HG03135 (cell line): ENCODE measurements at regions not wholly inside any gene's neighbourhood (a gene's known extent, or its start where the extent isn't known, plus 50 kb on each side); places are given as distances from the start of the nearest gene placed in this dataset.

Experiments used
- ATAC-seq: cut with Tn5 transposase; IDR thresholded peaks from one replicate; pipeline ENCODE4 v1.9.1; 2021; ENCODE audit warnings: mild to moderate bottlenecking, moderate library complexity; ENCODE audit not compliant: unreplicated experiment

DNA sequence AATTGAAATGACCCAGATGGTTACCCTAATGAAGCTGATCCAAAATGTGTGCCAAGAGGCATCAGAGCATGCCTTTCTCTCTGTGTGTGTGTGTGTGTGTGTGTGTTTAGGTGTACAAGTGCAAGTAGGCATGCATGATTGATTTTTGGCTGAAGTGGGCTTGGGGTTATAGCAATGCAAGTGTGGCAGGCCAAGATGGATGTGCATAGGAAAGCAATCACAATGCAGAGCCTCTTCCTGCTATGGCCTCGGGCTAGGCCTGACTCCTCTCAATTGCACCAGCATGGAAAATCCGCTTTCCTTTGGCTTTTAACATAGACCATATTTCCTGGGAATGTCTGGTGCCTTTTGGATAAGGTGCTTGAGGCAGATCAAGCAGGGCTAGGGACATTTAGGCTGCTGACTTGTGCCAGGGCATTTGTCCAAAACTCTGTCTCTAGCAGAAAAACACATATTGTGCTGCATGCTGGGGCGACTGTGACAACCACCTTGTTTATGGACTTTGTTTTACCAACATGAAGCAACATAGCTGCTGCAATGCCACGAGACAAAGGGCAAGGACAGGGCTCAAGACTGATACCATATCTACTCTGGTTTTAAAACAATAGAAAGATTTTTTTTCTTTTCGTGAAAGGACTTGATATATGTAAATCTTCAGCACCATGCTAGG lies 395.7 kb downstream of the RAPGEF2 start:
- no peak for ATAC-seq

GRCh38 chr4:159500861-159501260 lies 398.0 kb downstream of the RAPGEF2 start:
- no peak for ATAC-seq

GRCh38 chr4:159503236-159504008 lies 400.5 kb downstream of the RAPGEF2 start:
- no peak for ATAC-seq

GRCh38 chr4:159504684-159505083 lies 401.8 kb downstream of the RAPGEF2 start:
- ATAC-seq, result no peak

- ATAC-seq, result no peak
Measured at GRCh38 chr4:159505266-159505975, 402.5 kb downstream of the RAPGEF2 start.

DNA sequence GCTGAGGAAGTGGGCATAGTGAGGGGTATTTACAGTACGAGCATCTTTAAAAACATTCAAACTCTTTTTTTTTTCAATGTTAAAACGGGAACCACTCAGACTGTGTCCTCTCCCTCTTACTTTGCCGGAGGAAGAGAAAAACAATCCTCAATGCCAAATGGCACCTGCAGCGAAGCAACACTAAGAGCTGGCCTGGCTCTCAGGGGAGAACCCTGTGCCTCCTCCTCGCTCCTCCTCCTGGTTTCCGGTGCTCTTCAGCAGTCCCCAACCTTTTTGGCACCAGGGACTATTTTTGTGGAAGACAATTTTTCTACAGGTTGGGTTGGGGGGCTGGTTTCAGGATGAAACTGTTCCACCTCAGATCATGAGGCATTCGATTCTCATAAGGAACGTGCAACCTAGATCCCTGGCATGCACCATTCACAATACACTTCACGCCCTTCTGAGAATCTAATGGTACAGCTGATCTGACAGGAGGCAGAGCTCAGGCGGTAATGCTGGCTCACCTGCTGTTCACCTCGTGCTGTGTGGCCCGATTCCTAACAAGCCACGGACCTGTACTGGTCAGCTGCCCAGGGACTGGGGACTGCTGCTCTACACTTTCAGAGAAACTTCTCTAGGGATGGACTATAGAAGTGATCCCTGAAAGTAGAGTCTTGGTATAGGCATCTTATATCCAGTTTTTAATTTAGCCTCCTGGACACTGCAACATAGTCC lies 404.1 kb downstream of the RAPGEF2 start:
- ATAC-seq, result no peak

- ATAC-seq, result no peak
Measured at GRCh38 chr4:159508917-159509500, 406.1 kb downstream of the RAPGEF2 start.

- no peak for ATAC-seq
Measured at GRCh38 chr4:159512348-159512747, 409.5 kb downstream of the RAPGEF2 start.

GRCh38 chr4:159515314-159516025 lies 412.6 kb downstream of the RAPGEF2 start:
- no peak for ATAC-seq

DNA sequence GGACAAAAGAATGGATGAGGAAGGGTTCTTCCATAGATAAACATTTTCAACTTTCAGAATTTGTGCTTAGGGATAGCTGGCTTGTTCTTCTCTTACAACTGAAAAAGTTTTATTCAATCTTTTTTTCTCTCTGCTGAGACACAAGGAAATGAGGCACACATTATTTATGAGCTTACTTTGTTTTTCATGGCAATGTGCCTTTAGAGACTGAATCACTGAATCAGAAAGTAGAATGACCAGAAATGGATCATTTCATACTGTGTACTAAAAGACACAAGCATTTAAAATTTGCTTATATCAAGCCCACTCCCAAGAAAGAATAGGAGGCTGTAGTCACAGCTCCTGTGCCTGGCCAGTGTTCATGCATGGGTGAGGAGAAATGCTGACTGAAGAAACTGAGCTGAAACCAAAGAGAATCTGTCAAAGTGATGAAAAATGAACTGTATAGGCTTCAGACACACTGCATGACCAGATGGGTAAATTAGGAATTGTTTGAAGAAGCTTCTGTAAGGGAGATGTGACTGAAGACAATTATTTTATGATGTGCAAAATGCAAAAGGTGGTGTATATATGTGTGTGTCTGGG lies 413.8 kb downstream of the RAPGEF2 start:
- ATAC-seq, result no peak

GRCh38 chr4:159520074-159520473 lies 417.2 kb downstream of the RAPGEF2 start:
- ATAC-seq, result no peak

DNA sequence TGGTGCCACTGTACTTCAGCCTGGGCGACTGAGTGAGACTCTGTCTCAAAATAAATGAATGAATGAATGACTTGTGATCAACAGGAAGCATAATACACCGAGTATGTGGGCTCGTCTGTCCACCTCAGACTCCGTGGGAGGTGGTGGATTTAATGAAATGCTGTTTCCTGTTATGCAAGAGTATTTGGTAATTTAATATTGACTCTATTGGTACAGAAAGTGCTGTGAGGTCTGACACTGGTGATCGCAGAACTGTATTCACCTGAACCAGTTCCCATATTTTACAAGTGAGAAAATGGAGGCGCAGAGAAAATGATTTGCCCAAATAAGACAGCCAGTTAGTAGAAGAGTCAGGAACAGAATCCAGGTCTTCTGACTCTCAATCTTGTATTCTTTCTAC lies 423.3 kb downstream of the RAPGEF2 start:
- no peak for ATAC-seq

DNA sequence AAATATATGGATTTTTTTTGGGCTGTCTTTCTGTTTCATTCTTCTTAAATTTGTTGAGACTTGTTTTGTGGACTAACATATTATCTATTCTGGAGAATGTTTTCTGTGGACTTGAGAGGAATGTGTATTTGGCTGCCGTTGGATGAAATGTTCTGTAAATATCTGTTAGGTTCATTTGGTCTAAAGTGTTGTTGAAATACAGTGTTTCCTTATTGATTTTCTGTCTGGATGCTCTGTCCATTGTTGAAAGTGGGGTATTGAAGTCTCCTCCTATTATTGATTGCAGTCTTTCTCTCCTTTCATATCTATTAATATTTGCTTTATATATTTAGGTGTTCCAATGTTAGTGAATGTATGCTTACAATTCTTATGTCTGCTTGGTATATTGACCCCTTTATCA lies 431.8 kb downstream of the RAPGEF2 start:
- ATAC-seq, result no peak

- ATAC-seq, result no peak
Measured at GRCh38 chr4:159538556-159538955, 435.7 kb downstream of the RAPGEF2 start.

GRCh38 chr4:159540038-159540437 lies 437.2 kb downstream of the RAPGEF2 start:
- no peak for ATAC-seq

GRCh38 chr4:159540501-159540900 lies 437.6 kb downstream of the RAPGEF2 start:
- ATAC-seq, result no peak

GRCh38 chr4:159541143-159541542 lies 438.3 kb downstream of the RAPGEF2 start:
- ATAC-seq, result no peak

- ATAC-seq, result no peak
Measured at GRCh38 chr4:159542296-159542695, 439.4 kb downstream of the RAPGEF2 start.

GRCh38 chr4:159543831-159544230 lies 441.0 kb downstream of the RAPGEF2 start:
- ATAC-seq, result no peak

DNA sequence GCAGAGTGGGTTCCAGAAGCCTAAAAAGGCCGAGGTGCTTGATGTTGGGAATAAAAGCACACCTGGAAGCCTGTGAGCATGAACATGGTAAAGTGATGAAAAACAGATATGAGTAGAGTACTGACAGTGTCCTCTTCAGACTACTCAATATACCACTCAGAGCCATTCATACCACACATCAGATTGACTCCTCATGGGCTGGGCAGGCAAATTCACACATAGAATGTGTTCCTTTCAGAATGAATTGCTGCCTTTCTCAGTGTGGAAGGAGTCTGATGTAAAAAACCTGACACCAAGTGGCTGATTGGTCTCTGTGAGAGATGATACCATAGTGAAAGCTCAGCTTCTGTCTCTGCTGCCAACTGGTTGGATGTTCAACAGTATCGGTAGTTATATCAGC lies 442.7 kb downstream of the RAPGEF2 start:
- ATAC-seq, result no peak
